Fibroblast of villous mesenchyme (primary cell): ENCODE measurements at regions not wholly inside any gene's neighbourhood (a gene's known extent, or its start where the extent isn't known, plus 50 kb on each side); places are given as distances from the start of the nearest gene placed in this dataset.

Experiments used
- DNase-seq: peaks from one replicate; pipeline ENCODE4 v3.0.0-alpha.2; 2010; ENCODE audit warnings: low read depth
- H3K4me3 ChIP-seq: 2 replicates; pipeline ENCODE4 v1.5.1; 2011; ENCODE audit warnings: low read depth, mild to moderate bottlenecking, low read length
- TF ChIP-seq, protein P1 (sequence below): IDR thresholded peaks from 2 replicates; pipeline ENCODE4 v1.5.1; 2012; ENCODE audit warnings: low read depth, mild to moderate bottlenecking, low read length; ENCODE audit not compliant: insufficient read depth

DNA sequence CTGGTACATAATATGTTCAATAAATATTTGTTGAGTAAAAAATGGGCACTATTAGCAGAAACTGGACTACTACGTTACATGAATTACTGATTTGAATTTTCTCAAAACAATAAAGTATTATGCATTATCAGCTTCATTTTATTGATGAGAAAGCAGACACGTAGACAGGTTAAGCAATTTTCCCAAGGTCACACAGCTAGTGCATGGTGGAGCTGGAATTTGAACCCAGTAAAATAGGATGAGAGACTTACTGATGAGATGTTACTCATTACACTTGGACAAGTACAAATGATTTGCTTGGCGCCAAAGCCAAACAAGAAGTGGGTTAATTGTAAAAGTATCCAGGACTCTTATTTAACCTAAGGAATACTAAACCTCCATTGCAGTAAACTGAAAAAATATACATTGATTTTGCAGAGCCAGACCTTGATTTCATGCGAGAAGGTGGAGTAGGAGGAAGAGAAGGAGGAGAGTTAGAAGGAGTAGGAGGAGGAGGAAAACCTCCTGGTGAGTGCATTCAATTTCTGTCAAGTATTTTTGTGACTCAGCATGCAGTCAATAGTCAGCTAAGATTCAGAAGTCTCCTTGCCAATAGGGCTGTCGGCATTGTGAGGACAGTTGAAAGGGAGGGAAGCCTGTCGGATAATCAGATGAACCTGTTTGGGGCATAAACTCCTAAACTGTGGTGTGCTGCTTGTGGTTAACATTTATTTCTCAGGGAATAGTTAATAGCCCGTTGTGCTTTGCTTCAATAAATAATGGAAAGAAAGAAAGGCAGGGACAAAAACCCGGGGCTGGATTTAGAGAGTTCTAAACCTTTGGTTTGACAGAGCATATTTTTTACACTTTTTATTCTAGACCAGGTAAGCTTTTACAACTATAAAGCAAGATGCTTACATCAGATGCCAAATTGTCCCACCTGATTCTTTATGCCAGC, 77.0 kb upstream of the TACR1 start:
- DNase-seq, result peak; percentile 8
- TF ChIP-seq, protein P1, sequence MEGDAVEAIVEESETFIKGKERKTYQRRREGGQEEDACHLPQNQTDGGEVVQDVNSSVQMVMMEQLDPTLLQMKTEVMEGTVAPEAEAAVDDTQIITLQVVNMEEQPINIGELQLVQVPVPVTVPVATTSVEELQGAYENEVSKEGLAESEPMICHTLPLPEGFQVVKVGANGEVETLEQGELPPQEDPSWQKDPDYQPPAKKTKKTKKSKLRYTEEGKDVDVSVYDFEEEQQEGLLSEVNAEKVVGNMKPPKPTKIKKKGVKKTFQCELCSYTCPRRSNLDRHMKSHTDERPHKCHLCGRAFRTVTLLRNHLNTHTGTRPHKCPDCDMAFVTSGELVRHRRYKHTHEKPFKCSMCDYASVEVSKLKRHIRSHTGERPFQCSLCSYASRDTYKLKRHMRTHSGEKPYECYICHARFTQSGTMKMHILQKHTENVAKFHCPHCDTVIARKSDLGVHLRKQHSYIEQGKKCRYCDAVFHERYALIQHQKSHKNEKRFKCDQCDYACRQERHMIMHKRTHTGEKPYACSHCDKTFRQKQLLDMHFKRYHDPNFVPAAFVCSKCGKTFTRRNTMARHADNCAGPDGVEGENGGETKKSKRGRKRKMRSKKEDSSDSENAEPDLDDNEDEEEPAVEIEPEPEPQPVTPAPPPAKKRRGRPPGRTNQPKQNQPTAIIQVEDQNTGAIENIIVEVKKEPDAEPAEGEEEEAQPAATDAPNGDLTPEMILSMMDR, result no peak
- H3K4me3 ChIP-seq, result no peak overlapping the region

DNA sequence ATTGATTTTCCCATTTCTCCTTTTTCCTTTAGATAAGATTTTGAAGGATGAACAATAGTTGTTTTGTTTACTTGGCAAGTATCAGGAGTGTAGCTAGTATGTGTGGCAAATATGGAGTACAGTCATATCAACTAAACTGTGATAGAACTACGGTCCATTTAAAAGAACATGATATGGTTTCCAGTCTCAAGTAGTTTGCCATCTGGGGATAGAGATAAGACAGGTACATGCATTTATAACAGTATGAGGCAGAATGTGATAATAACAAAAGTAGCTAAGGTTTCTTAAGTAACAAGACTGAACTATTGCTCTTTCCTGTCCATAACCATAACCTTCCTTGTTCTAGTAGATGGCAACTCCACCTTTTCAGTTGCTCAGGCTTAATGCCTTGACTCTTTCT, 75.6 kb upstream of the TACR1 start:
- H3K4me3 ChIP-seq, result no peak overlapping the region
- TF ChIP-seq, protein P1, result no peak
- no peak for DNase-seq

DNA sequence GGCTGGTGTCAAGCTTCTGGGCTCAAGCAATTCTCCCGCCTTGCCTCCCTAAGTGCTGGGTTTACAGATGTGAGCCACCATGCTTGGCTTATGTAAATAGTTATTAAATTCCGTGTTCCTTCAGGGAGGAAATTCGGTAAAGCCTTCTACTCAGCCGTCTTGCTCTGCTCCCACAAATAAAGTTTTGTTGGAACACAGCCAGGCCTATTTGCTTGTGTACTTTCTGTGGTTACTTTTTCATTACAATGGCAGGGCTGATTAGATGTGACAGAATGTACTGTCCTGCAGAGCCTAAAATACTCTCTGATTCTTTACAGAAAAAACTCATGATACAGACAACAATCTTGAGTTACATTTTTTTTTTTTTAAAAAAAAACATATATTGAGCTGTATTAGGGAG, 68.8 kb upstream of the TACR1 start:
- no peak for DNase-seq
- TF ChIP-seq, protein P1, result no peak
- no peak overlapping the region for H3K4me3 ChIP-seq

DNA sequence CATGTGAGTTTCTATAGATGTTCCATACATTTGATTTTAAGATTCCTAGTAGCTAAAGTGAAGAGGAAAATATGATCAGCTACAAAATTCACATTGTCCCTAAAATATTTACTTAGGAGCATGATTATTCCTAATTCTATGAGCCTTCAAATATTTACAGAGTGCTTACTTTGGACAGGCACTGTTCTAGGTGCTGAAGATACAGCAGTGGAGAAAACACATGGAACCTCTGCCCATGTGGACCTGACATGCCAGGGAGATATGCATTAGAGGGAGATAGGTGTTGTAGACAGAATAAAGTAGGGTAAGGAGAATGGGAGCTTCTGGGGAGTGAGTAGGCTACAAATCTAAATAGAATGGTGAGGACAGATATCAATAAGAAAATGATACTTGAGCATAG, 62.6 kb upstream of the TACR1 start:
- no peak overlapping the region for H3K4me3 ChIP-seq
- TF ChIP-seq, protein P1, result no peak
- no peak for DNase-seq

DNA sequence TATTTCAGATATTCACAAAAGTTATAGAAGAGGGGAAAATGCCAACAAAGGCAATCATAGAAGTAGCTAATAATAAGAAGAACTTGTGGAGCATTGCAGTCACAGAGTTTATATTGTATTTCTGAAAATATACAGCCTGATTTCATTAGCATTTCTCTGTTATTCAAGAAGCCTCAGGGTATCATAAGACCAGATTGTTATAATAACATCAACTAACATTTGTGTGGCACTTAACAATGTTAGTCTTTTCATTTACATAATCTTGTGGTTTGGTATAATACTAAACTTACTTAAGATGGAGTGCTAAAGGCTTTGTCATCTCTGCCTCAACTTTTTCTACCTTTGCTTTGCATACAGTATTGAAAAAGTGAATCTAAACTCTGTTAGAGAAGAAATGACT, 61.6 kb upstream of the TACR1 start:
- TF ChIP-seq, protein P1, result no peak
- H3K4me3 ChIP-seq, result no peak overlapping the region
- DNase-seq, result no peak

DNA sequence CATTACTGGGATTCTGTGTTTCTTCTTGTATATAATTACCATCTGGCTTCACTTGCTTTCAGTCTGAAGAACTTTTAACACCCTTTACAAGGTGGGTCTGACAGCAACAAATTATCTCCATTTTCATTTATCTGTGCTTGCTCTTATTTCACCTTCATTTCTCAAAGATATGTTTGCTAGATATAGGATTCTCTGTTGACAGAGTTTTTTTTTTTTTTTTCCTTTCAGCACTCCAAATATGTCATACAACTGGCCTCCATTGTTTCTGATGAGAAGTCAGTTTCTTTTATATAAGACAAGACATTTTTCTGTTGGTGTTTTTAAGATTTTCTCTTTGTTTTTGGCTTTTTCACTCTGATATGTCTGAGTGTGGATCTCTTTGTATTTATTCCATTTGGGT, 59.3 kb upstream of the TACR1 start:
- TF ChIP-seq, protein P1, result no peak
- no peak for DNase-seq
- H3K4me3 ChIP-seq, result no peak overlapping the region
